ENCODE measurements at regions not wholly inside any gene's neighbourhood (a gene's known extent, or its start where the extent isn't known, plus 50 kb on each side); places are given as distances from the start of the nearest gene placed in this dataset.

DNA sequence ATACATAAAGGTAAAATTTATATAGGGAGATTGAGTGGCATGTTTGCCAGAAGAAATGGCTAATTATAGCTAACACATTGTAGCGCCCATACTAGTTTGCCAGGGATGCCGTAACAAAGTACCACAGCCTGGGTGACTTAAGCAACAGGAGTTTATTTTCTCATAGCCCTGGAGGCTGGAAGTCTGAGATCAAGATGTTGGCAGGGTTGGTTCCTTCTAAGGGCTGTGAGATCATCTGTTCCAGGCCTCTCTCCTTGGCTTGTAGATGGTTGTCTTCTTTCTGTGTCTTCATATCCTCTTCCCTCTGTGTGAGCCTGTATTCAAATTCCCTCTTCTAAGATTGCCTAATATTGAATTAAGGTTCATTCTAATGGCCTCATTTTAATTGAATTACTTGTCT lies 417.5 kb upstream of the OPRM1 start:
- H3K36me3 ChIP-seq = no peaks in the 10 kb centered on the region
- H3K4me1 ChIP-seq = no peaks in the 10 kb centered on the region

GRCh38 chr6:153621070-153621469 lies 418.0 kb upstream of the OPRM1 start:
- WGBS, 2 donors = 73 to 88% methylated on average over 5 of the region's 5 CpGs
- H3K4me1 ChIP-seq = no peaks in the 10 kb centered on the region
- H3K36me3 ChIP-seq = no peaks in the 10 kb centered on the region
- H3K4me3 ChIP-seq = no peak overlapping the region
- H3K27me3 ChIP-seq = no peaks in the 10 kb centered on the region
- ATAC-seq (ENCODE audit: low FRiP score in 2 of 2) (no peak), DNase-seq (no peak)
- no peaks in the 10 kb centered on the region for H3K9me3 ChIP-seq
- TF ChIP-seq, protein P1, sequence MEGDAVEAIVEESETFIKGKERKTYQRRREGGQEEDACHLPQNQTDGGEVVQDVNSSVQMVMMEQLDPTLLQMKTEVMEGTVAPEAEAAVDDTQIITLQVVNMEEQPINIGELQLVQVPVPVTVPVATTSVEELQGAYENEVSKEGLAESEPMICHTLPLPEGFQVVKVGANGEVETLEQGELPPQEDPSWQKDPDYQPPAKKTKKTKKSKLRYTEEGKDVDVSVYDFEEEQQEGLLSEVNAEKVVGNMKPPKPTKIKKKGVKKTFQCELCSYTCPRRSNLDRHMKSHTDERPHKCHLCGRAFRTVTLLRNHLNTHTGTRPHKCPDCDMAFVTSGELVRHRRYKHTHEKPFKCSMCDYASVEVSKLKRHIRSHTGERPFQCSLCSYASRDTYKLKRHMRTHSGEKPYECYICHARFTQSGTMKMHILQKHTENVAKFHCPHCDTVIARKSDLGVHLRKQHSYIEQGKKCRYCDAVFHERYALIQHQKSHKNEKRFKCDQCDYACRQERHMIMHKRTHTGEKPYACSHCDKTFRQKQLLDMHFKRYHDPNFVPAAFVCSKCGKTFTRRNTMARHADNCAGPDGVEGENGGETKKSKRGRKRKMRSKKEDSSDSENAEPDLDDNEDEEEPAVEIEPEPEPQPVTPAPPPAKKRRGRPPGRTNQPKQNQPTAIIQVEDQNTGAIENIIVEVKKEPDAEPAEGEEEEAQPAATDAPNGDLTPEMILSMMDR (IDR thresholded peaks at IDR 0.05) = no peak
- TF ChIP-seq EP300 (IDR thresholded peaks at IDR 0.05) (no peak), POLR2A (IDR thresholded peaks at IDR 0.05) (no peak), POLR2AphosphoS5 (IDR thresholded peaks at IDR 0.05) (no peak)
- H3K27ac ChIP-seq = no peak overlapping the region

More for the DNA sequence above, 417.5 kb upstream of the OPRM1 start:
- no peak for DNase-seq
- Histone ChIP-seq H3K4me3 (no peak overlapping the region), H3K27me3 (no peaks in the 10 kb centered on the region), H3K9me3 (no peaks in the 10 kb centered on the region), H3K27ac (no peak overlapping the region)
- ATAC-seq (ENCODE audit: low FRiP score in 2 of 2) = no peak
- 95 to 100% methylated on average over 2 of the region's 2 CpGs for WGBS, 2 donors
- TF ChIP-seq POLR2A (IDR thresholded peaks at IDR 0.05) (no peak), POLR2AphosphoS5 (IDR thresholded peaks at IDR 0.05) (no peak), EP300 (IDR thresholded peaks at IDR 0.05) (no peak)
- TF ChIP-seq, protein P1 (IDR thresholded peaks at IDR 0.05) = no peak

DNA sequence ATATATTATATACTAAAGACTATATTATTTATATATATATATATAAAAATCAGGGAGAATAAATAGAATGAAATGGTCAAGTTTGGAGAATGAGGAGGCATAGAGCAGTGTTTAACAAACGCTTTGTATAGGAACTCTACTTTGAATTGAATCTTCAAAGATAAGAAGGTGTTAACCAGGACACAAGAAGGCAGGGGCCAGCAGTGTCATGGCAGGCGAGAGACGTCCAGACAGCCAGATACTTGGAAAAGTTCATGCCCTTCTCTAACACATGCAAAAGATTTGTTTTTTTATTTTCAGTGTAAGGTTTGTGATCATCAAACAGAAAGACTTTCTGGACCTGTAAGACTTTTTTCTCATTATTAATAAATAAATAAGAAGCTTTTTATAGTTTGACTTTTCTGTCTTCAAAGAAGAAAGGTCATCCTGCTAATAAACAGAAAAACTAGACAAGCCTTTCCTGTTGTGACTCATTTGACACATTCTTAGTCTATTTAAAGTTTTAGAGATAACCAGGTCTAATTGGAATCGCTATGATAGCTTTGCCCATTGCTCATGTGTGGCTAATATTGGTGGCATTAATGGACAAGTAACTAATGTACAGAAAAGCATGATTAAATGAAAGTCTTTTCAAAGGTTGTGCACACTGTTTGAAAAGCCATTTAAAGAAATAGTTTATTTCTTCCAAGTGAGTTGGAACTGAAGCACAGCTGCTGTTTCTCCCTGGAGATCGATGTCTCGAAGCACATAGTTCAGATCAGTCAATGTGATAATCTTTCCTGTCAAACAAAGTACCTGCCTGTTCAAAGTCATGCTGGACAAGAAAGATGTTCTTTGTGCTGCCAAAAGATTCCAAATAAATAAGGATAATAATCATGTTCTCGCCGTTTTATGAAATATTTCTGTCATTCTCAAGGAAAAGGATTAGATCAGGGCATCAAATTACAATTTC lies 420.4 kb upstream of the OPRM1 start:
- DNase-seq = no peak
- H3K27ac ChIP-seq = no peak overlapping the region
- H3K36me3 ChIP-seq = no peaks in the 10 kb centered on the region
- TF ChIP-seq EP300 (IDR thresholded peaks at IDR 0.05) (no peak), POLR2AphosphoS5 (IDR thresholded peaks at IDR 0.05) (no peak), POLR2A (IDR thresholded peaks at IDR 0.05) (no peak)
- TF ChIP-seq, protein P1 (IDR thresholded peaks at IDR 0.05) = no peak
- 53 to 56% methylated on average over 8 of the region's 8 CpGs for WGBS, 2 donors
- no peak for ATAC-seq (ENCODE audit: low FRiP score in 2 of 2)
- H3K9me3 ChIP-seq = no peaks in the 10 kb centered on the region
- H3K4me3 ChIP-seq = no peak overlapping the region
- H3K4me1 ChIP-seq = no peaks in the 10 kb centered on the region
- no peaks in the 10 kb centered on the region for H3K27me3 ChIP-seq

DNA sequence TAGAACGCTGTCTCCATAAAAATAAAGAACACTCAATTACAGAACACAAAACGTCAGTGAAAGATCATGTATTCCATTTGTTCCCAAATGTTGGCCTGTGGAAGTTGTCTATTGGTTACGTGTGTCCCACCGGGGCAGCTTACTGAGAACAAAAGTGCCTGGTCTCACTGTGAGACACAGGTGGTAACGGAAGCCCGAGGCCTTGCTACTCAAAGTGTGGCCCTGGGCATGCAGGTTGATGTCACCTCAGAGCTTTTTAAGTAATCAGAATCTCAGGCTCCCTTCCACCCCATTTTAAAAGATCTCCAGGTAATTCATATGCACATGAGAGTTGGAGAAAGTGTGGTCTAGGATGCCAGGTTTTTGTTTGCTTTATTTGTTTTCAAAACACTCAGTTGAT lies 422.5 kb upstream of the OPRM1 start:
- WGBS, 2 donors = 76 to 79% methylated on average over 6 of the region's 6 CpGs
- H3K9me3 ChIP-seq = no peaks in the 10 kb centered on the region
- no peaks in the 10 kb centered on the region for H3K27me3 ChIP-seq
- no peak for TF ChIP-seq POLR2A (IDR thresholded peaks at IDR 0.05)
- TF ChIP-seq, protein P1 (IDR thresholded peaks at IDR 0.05) = no peak
- no peak for TF ChIP-seq EP300 (IDR thresholded peaks at IDR 0.05)
- no peak for TF ChIP-seq POLR2AphosphoS5 (IDR thresholded peaks at IDR 0.05)
- no peak overlapping the region for H3K27ac ChIP-seq
- DNase-seq (no peak), ATAC-seq (ENCODE audit: low FRiP score in 2 of 2) (no peak)
- no peaks in the 10 kb centered on the region for H3K4me1 ChIP-seq
- no peaks in the 10 kb centered on the region for H3K36me3 ChIP-seq
- no peak overlapping the region for H3K4me3 ChIP-seq
